Gastrocnemius medialis (tissue), 4 donors: ENCODE measurements at regions not wholly inside any gene's neighbourhood (a gene's known extent, or its start where the extent isn't known, plus 50 kb on each side); places are given as distances from the start of the nearest gene placed in this dataset.

Source experiments
- POLR2A ChIP-seq, 2 donors: fragments of 450-650 bp; IDR thresholded peaks; one replicate each; pipeline ENCODE4 v1.6.1; 2017; ENCODE audit warnings: antibody characterized with exemption in 2 of 2, mild to moderate bottlenecking in 2 of 2, moderate library complexity in 2 of 2
- TF ChIP-seq, protein P1 (sequence below), 5 experiments: fragments of 450-650 bp in 3 of 5; fragments of 200-600 bp in 2 of 5; sonication (generic) in 2 of 5; IDR thresholded peaks in 4 of 5; conservative IDR thresholded peaks in 1 of 5; 1 replicate in 4 of 5; 2 replicates in 1 of 5; pipeline ENCODE4 v1.5.1; 2016 to 2019; ENCODE audit warnings: antibody characterized with exemption in 5 of 5, mild to moderate bottlenecking in 3 of 5, moderate library complexity in 3 of 5

DNA sequence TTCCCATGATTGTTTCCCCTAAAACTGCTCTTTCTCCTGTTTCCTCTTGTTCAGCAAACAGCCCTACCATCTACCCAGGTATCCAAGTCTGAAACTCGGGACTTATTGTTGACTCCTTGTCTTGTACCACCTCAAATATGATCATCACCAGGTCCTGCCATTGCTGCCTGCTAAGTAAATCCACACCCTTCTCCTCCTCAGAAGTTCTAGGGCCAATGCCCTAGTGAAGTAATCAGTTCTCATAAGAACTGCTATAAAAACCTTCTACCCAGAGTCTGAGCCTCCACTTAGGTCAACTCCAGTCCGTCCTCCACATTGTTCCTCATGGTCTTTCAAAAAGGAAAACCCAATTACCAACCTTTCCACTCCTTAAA, 77.0 kb upstream of the IL12A start:
- TF ChIP-seq POLR2A (IDR thresholded peaks at IDR 0.05): no peak
- TF ChIP-seq, protein P1, sequence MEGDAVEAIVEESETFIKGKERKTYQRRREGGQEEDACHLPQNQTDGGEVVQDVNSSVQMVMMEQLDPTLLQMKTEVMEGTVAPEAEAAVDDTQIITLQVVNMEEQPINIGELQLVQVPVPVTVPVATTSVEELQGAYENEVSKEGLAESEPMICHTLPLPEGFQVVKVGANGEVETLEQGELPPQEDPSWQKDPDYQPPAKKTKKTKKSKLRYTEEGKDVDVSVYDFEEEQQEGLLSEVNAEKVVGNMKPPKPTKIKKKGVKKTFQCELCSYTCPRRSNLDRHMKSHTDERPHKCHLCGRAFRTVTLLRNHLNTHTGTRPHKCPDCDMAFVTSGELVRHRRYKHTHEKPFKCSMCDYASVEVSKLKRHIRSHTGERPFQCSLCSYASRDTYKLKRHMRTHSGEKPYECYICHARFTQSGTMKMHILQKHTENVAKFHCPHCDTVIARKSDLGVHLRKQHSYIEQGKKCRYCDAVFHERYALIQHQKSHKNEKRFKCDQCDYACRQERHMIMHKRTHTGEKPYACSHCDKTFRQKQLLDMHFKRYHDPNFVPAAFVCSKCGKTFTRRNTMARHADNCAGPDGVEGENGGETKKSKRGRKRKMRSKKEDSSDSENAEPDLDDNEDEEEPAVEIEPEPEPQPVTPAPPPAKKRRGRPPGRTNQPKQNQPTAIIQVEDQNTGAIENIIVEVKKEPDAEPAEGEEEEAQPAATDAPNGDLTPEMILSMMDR (IDR thresholded peaks at IDR 0.05 in 4 of 5, conservative IDR thresholded peaks at IDR 0.05 in 1 of 5): no peak
